SK-N-SH treated with all-trans-retinoic acid at 6 μM for 48 hours (cell line): ENCODE measurements at regions not wholly inside any gene's neighbourhood (a gene's known extent, or its start where the extent isn't known, plus 50 kb on each side); places are given as distances from the start of the nearest gene placed in this dataset.

Experiments
- GLIS3 ChIP-seq: fragments of 250-450 bp; sonication (Bioruptor Pico); IDR thresholded peaks from 2 replicates; pipeline ENCODE4 v1.5.0; 2020; ENCODE audit warnings: mild to moderate bottlenecking, moderate library complexity
- TF ChIP-seq, protein P1 (sequence below): fragments of 250-450 bp; sonication (Bioruptor Pico); IDR thresholded peaks from 2 replicates; pipeline ENCODE4 v1.8.0; 2021; ENCODE audit warnings: low read depth, mild to moderate bottlenecking, moderate library complexity, borderline replicate concordance

DNA sequence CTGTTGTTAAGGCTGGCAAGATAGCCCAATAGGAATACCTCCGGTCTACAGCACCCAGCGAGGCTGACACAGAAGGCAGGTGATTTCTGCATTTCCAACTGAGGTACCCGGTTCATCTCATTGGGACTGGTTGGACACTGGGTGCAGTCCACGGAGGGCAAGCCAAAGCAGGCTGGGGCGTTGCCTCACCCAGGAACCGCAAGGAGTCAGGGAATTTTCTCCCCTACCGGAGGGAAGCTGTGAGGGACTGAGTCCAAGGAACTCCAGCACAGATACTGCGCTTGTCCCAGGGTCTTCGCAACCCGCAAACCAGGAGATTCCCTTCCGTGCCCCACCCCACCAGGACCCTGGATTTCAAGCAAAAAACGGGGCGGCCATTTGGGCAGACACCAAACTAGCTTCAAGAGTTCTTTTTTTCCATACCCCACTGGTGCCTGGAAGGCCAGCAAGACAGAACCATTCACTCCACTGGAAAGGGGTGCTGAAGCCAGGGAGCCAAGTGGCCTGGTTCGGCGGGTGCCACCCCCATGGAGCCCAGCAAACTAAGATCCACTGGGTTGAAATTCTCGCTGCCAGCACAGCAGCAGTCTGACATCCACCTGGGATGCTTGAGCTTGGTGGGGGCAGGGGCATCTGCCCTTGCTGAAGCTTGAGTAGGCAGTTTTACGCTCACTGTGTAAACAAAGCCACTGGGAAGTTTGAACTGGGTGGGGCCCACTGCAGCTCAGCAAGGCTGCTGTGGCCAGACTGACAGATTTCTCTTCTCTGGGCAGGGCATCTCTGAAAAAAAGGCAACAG is 647.2 kb downstream of the BNC2 start:
- no peak for TF ChIP-seq GLIS3
- TF ChIP-seq, protein P1, sequence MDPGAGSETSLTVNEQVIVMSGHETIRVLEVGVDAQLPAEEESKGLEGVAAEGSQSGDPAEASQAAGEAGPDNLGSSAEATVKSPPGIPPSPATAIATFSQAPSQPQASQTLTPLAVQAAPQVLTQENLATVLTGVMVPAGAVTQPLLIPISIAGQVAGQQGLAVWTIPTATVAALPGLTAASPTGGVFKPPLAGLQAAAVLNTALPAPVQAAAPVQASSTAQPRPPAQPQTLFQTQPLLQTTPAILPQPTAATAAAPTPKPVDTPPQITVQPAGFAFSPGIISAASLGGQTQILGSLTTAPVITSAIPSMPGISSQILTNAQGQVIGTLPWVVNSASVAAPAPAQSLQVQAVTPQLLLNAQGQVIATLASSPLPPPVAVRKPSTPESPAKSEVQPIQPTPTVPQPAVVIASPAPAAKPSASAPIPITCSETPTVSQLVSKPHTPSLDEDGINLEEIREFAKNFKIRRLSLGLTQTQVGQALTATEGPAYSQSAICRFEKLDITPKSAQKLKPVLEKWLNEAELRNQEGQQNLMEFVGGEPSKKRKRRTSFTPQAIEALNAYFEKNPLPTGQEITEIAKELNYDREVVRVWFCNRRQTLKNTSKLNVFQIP (CRISPR knock-in tag): no peak
